ENCODE measurements at regions not wholly inside any gene's neighbourhood (a gene's known extent, or its start where the extent isn't known, plus 50 kb on each side); places are given as distances from the start of the nearest gene placed in this dataset.
A peak's percentile ranks its signal among the peaks of the same experiment; 100 is the strongest.

- no peaks in the 10 kb centered on the region for H3K36me3 ChIP-seq
- ATAC-seq (no peak), DNase-seq (no peak)
- no peaks in the 10 kb centered on the region for H3K27me3 ChIP-seq
- H3K4me3 ChIP-seq, result no peak overlapping the region
- H3K27ac ChIP-seq, result peak overlapping the region in 5 of 10 donors; percentile 11 to 74 (median 70)
- TF ChIP-seq CTCF (IDR thresholded peaks at IDR 0.05), result no peak
- no peaks in the 10 kb centered on the region for H3K9me3 ChIP-seq
- intact Hi-C loops (cut with DNase I), result no loop called here
- H3K4me1 ChIP-seq, result peaks cover 3 to 45% (median 34%) of the 10 kb centered on the region in 9 donors
Observed at GRCh38 chr4:123619895-123620294, 223.3 kb downstream of the SPRY1 start.

- DNase-seq (peak in 1 of 2 donors; percentile 11), ATAC-seq (peak in 6 of 8 donors; percentile 35 to 48 (median 43))
- no peak for TF ChIP-seq CTCF (IDR thresholded peaks at IDR 0.05)
- no peaks in the 10 kb centered on the region for H3K36me3 ChIP-seq
- no peaks in the 10 kb centered on the region for H3K9me3 ChIP-seq
- intact Hi-C loops (cut with DNase I), result no loop called here
- H3K27ac ChIP-seq, result peak overlapping the region in 8 of 10 donors; percentile 34 to 74 (median 46)
- no peak overlapping the region for H3K4me3 ChIP-seq
- 32 to 38% methylated on average over 5 of the region's 5 CpGs for WGBS, 2 donors
- peaks cover 3 to 42% (median 31%) of the 10 kb centered on the region in 9 donors for H3K4me1 ChIP-seq
- H3K27me3 ChIP-seq, result no peaks in the 10 kb centered on the region
Observed at GRCh38 chr4:123621072-123621705, 224.6 kb downstream of the SPRY1 start.

DNA sequence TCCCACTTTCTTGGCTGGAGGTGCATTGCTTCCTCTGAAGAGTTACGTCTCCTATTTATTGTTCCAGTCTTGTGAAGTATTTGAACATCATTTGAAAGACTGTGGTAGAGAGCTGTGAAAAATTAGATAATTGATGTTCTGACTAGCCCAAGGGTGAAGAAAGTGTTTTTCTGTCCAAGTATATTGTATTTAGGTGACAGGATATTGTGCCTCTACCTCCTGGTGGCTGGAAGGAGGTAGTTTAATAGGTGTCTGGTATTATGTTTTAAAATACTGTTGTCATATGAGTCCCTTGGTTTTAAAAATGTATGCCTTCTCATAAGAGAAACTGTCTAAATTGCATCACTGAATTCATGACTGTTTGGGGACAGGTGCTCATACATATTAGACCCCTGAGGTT, 226.0 kb downstream of the SPRY1 start:
- peaks cover 3 to 28% (median 19%) of the 10 kb centered on the region in 9 donors for H3K4me1 ChIP-seq
- intact Hi-C loops (cut with DNase I), result no loop called here
- DNase-seq, result no peak
- WGBS, 2 donors, result 75 to 81% methylated on average over 1 of the region's 1 CpG
- no peaks in the 10 kb centered on the region for H3K27me3 ChIP-seq
- no peaks in the 10 kb centered on the region for H3K36me3 ChIP-seq
- TF ChIP-seq CTCF (IDR thresholded peaks at IDR 0.05), result no peak
- no peaks in the 10 kb centered on the region for H3K9me3 ChIP-seq
- no peak for ATAC-seq
- H3K4me3 ChIP-seq, result no peak overlapping the region
- H3K27ac ChIP-seq, result no peak overlapping the region

- WGBS, 2 donors, result 10 to 12% methylated on average over 1 of the region's 1 CpG
- H3K4me3 ChIP-seq, result no peak overlapping the region
- ATAC-seq (no peak), DNase-seq (no peak)
- H3K36me3 ChIP-seq, result no peaks in the 10 kb centered on the region
- H3K4me1 ChIP-seq, result peaks cover 3 to 21% (median 17%) of the 10 kb centered on the region in 9 donors
- H3K9me3 ChIP-seq, result no peaks in the 10 kb centered on the region
- no peaks in the 10 kb centered on the region for H3K27me3 ChIP-seq
- intact Hi-C loops (cut with DNase I), result no loop called here
- no peak for TF ChIP-seq CTCF (IDR thresholded peaks at IDR 0.05)
- no peak overlapping the region for H3K27ac ChIP-seq
Observed at GRCh38 chr4:123623611-123624010, 227.0 kb downstream of the SPRY1 start.
